Left colon (tissue), 2 donors: ENCODE measurements at regions not wholly inside any gene's neighbourhood (a gene's known extent, or its start where the extent isn't known, plus 50 kb on each side); places are given as distances from the start of the nearest gene placed in this dataset.
A peak's percentile ranks its signal among the peaks of the same experiment; 100 is the strongest.
"Not testable (repeated sequence)": the region's sequence is repeated elsewhere in the genome, so short reads cannot be mapped to it uniquely, and the experiment has no call there.

Experiments used
- ATAC-seq: fragments of 200-7000 bp; cut with Tn5 transposase; one replicate; pipeline ENCODE4 v1.9.1; 2020; ENCODE audit warnings: mild to moderate bottlenecking, moderate library complexity
- DNase-seq, 2 donors: peaks; one replicate each; pipeline ENCODE4 v3.0.0-alpha.2; 2020
- intact Hi-C, 2 donors: fragments of 100-400 bp; cut with DNase I in 1 of 2; cut with micrococcal nuclease in 1 of 2; formaldehyde crosslinking; loops; one replicate each; pipeline versions ENCODE4 v1.11.2 to v1.14.0; 2022; cut with DNase I, micrococcal nuclease
- donor health status: DM: no; HTN: no; CAD: no.
- donor health status: DM: yes; HTN: yes; CAD: no.

DNA sequence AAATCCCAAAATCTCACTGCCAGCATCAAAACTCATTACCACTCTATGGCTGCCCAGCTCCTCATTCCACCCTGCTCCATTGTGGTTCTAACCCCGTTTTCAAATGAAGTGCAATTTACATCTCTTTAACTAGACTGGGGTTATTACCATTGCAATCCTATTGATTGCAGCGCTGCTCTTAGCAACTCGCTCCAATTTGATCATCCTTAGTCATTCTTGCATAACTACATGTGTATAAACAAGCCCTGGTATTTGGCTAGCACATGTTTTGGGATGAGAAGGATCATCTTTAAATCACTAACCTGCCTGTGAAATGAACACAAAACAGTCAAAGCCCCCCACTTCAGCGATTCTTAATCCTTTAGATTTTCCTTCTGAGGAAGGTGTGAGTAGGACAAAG, 340.1 kb upstream of the PPARGC1A start:
- intact Hi-C loops = no loop called here
- DNase-seq (no peak), ATAC-seq (no peak)

DNA sequence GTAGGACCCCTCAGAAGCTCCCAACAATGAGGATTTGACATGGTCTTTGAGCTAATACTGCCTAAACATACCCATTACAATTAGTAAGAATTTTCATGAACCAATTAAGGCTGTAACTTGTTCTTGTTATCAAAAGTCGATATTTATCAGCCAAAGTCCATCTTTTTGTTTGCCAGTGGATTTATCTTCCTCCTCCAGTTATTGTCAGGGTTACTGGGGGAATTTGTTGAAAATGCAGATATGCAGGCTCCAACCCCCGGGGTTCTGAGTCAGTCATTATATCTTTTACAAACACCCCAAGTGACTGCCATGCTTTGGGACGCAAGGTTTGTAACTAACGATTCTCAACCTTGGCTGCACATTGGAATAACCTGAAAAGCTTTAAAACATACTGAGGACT, 338.8 kb upstream of the PPARGC1A start:
- intact Hi-C loops = no loop called here
- ATAC-seq = no peak
- no peak for DNase-seq

DNA sequence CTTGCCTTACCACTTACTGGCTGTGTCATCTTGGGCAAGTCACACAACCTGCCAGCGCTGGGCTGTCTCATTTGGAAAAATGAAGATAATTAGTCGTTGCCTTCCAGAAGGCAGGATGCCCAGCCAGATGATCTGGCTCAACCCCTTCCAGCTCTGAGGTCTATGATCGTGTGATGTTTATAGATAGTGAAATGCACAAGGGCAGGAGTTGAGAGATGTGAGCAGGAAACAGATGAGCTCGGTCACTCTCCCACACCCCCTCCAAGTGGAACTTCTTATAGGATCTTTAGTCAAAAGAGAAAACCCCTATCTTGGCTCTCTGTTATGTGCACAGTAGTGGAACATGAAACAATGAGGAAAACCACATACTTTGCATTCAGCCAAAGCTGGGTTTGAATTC, 336.8 kb upstream of the PPARGC1A start:
- ATAC-seq (no peak), DNase-seq (no peak)
- intact Hi-C loops = no loop called here

DNA sequence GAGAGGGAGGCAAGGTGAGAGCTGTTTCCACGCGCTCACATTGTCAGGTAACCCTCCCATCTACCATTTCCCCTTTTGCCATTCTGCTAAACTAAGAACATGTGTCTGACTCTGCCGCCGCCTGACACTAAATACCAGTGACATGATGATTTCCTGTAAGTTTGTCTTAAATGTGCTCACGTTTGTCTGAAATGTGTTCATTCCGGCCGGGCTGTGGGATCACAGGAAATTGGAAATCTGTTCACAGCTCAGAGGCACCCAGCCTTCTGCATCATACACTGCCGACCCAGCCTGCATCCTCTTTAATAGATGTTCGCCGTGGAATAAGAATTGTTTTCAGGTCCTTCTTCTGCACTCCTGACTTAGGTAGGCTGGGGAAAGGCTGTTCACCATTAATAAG, 336.2 kb upstream of the PPARGC1A start:
- intact Hi-C loops = no loop called here
- ATAC-seq (no peak), DNase-seq (no peak)

DNA sequence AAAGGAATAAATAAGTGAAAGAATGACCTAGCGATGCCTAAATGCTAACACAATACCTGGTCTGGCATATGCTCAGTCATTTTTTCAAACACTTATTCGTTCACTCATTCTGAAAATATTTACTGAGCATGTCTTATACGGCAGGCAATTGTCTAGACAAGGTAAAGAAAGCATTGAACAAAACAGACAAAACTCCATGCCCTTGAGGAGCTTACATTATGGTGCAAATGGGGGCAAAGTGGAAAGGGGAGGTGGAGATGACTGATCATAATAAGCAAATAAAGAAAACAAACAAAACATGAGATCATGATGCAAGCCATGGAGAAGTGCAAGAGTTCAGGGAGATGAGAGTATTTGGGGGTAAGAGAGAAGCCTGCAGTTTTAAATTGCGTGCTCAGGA, 334.6 kb upstream of the PPARGC1A start:
- no peak for ATAC-seq
- intact Hi-C loops = no loop called here
- DNase-seq = no peak

DNA sequence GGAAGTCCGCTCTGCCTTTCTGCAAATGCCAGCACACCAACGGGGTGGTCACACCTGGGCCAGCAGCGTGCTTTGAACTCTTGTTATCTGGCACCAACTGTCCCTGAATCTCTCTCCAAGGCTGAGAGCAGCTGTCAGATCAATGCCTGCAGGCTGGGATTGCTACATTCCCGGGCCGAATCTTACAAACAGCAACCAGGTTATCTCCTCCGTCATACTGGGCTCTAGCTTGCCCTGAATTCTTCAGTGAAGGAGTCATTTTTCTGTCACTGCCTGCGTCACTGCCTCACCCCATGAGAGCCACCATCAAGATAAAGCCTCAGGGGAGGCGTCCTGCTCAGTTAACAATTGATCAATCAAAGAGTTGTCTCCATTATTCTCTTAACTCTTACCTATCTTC, 329.4 kb upstream of the PPARGC1A start:
- ATAC-seq (peak; percentile 27), DNase-seq (no peak)
- intact Hi-C loops = no loop called here

DNA sequence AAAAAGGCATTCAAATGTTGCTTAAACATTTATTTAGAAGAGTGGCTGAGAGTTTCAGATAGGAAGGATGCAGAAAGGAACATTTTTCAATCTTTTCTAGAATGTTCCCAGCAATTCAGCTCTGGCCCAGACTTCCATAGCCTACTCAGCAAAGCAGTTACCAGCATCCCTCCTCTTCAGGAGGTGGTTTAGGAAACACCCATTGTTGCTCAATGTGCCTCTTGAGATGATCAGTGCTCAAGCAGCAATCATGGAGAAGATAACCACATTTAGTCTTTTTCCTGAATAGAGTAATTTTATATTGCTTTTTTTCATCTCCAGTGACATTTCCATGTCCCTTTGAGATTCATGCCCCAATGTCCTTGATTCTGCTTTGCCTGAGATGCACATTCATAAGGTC, 328.7 kb upstream of the PPARGC1A start:
- intact Hi-C loops = no loop called here
- DNase-seq (no peak), ATAC-seq (no peak)

DNA sequence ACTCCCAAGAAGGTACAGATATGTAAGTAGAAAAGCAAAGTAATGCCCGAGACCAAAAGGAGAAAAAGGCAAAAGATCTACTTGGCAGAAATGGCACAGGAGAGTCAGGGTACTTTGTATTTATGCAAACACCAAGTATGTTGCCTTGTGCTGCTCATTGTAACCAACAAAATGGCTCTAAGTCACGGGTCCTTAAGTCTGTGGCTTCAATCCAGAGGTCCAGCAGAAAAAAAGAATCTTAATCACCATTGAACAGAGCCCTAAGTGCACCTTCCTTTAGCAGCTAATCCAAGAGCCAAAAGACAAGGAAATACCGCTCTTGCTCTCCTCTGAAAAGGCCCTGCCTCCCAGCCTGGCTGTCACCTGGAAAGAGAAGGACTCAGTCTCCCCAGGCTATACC, 324.9 kb upstream of the PPARGC1A start:
- ATAC-seq (no peak), DNase-seq (no peak)
- intact Hi-C loops = no loop called here

DNA sequence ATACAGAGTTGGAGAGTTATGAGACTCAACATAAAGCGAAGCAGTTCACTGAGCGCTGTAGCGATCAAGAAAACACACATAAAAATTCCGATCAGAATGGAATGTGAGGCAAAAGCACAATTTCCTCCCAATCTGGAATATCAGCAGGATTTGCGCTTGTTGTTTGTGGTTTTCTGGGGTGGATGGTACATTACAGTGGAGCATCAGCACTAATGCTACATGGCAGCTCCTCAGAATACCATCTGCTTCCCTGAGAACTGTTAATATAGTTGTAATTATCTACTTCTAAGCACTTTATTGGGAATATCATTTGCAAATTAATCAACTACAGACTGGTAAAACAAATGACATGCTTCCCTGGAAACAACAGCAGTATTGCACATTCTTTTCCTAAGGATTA, 324.1 kb upstream of the PPARGC1A start:
- ATAC-seq = no peak

DNA sequence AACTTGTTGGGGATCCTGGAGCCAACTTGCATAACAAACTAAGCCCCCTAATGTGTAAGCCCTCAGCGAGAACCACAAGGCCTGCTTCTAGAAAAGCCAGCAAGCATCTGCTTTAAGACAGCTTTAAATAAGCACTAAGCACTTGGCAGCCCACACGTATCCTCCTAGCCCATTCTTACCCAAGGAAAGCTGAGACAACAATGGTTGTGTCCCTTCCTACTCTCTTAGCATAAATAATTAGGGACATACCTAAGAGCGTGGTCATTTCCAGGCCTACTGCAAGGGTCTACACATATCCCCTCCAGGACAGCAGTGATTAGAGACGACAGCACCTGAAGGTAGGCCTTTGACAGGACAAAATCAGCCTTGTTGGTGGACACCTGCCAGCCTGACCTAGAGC, 322.8 kb upstream of the PPARGC1A start:
- intact Hi-C loops = no loop called here
- DNase-seq = no peak
- ATAC-seq = no peak

More for the DNA sequence above, 324.1 kb upstream of the PPARGC1A start:
- intact Hi-C loops = no loop called here
- no peak for DNase-seq

DNA sequence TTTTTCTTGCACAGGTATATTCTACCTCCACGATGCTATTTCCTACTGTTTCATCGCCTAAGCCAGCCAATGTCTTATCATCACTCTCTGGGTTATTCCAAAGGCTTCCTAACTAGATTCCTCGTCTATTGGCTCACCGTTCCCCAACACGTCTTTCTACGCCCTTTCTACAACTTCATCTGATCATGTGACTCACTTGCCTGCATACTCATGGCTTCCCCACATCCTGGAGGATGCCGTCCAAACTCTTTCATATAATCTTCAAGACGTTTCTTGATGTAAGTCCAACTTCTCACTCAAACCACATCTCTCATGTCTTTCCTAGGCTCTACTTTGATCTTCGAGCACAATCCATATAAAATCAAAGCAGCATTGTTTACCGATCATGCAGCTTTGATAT, 322.0 kb upstream of the PPARGC1A start:
- no peak for DNase-seq
- intact Hi-C loops = no loop called here
- no peak for ATAC-seq

DNA sequence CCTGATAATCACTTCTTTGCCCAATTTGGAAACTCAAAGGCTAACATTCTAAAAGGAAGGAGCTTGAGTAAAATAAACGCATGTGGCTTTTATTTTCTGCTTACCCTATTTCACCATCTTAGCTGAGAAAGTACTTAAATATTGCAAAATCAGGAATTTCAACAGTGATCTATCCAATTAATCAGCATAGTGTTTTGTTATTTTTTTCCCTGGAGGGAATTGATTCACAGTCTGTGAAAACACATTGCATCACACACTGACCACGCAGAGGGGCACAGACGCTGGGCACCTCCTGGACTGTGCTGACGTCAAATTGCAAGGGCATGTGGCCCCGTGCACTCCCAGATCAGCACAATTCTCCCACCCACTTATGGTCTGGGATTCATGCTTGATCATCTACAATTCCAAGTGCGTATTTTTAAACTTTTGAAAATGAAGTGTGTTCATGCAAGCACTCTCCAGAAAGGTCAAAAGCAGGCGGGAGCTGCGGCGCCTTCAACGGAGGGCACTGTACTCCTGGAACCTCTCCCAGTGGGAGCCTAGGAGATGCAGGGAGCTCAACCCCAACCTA, 320.6 kb upstream of the PPARGC1A start:
- ATAC-seq (no peak), DNase-seq (no peak)
- intact Hi-C loops = no loop called here

DNA sequence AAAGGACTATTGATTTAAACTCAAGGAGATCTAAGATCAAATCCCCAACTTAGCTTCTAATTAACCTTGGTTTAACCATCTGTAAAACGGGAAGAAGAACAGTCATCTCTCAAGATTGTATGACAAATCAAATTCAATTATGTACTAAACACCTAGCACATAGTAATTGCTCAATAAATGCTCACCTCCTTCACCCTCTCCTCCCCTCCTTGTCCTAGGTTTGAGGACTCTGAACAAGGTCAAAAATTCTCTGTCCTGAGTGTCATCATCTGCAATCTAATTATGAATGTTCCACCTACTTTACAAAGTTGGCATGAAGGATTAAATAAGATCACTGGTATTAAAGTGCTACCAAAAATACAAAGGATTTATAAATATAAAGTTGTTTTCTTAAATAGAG, 320.1 kb upstream of the PPARGC1A start:
- intact Hi-C loops = no loop called here
- no peak for DNase-seq
- ATAC-seq = no peak

DNA sequence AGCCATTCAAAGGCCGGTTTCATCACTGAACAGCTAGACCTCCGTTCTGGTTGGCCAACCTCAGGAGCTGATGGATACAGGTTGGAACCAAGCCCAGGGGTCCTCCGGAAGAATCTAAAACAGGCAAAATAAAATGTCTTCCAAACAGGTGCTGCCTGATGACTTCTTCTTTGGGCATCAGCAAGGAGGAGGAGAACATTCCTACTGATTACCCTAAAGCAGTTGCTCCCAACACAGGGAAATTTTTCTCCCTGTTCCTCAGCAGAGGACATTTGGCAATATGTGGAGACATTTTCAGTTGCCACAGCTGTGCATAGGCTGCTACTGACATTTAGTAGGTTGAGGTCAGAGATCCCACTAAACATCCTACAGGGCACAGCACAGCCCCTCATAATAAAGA, 319.3 kb upstream of the PPARGC1A start:
- intact Hi-C loops = no loop called here
- ATAC-seq = no peak
- DNase-seq = no peak

DNA sequence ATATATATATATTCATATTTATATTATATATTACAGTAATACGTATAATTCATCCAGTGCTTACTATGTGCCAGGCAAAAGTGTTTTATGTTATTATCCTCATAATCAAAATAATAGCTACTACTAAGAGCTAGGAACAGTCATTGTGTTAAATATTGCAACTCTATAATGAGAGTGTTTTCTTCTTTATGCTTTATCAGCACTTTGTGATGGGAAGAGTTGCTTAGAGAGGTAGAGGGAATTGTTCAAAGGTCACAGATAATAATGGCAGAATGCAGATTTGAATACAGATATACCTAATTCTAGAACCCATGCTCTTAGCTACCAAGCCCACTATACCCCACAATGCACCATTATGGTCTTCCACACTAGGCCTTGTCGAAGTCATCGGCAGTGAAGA, 318.8 kb upstream of the PPARGC1A start:
- intact Hi-C loops = no loop called here
- DNase-seq = no peak
- ATAC-seq = no peak

DNA sequence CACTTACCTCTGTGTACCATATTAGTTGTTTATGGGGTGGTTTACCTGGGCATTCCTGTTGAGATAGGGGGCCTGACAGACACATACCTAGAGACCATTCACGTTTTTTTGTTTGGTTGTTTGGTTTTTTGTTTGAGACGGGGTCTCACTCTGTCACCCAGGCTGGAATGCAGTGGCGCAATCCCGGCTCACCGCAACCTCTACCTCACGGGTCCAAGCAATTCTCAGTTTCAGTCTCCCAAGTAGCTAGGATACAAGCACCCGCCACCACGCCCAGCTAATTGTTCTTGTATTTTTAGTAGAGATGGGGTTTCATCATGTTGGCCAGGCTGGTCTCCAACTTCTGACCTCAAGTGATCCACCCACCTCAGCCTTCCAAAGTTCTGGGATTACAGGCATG, 314.9 kb upstream of the PPARGC1A start:
- DNase-seq, ATAC-seq, intact Hi-C loops: not testable (repeated sequence)

DNA sequence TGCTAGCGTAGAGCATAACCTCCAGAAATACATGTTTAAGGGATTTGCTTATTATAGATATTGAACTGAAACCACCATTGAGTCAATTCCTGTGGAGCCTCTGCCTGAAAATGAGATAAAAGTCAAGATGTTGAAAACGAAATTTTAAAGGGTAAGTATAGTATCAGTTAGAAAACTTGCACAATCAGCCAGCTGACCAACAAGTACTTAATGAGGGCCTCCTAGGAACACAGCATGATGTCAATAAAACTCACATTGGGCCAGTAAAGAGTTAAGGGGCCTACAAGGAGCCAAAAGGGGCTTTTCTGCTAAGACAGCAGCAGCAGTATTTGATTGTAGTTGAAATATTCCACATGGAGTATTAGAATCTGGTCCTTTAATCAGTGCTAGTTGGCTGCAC, 314.1 kb upstream of the PPARGC1A start:
- ATAC-seq (no peak), DNase-seq (no peak)
- intact Hi-C loops = no loop called here

DNA sequence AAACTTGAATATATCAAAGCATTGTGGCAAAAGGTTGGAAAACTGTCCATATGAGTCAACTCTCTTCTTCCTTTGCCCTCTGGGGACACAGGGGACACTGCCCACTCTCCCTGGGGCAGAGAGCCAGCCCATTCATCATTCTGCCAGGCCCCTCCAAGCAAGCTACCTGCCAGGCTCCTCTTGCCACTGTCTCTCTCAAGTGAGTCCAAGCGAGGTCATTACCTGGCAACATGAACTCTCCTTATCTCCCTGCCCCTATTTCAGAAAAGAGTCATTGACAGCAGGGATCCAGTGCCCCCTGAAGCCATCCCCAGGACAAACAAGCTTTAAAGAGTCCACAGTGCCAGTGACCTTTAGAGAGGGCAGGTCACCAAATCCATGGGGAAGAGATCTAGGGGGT, 312.7 kb upstream of the PPARGC1A start:
- DNase-seq (no peak), ATAC-seq (no peak)
- intact Hi-C loops = no loop called here

DNA sequence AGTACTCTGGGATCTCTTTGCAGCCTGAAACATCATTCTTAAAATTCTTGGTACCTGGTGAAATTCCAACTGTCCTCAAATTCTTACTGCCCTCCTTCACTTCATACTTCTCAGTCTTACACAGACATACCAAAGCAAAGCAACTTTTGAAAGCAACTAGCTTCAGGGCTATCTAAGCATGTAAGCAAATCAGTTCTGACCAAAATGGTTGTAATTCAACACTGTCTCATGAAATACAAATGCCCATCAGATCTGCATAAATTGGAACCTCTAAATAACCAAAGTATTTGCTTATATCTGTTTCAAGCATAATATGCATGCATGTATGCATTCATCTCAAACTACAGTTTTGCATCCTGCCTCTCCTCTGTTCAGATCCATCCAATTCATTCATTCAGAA, 308.1 kb upstream of the PPARGC1A start:
- ATAC-seq (no peak), DNase-seq (no peak)
- intact Hi-C loops = no loop called here

DNA sequence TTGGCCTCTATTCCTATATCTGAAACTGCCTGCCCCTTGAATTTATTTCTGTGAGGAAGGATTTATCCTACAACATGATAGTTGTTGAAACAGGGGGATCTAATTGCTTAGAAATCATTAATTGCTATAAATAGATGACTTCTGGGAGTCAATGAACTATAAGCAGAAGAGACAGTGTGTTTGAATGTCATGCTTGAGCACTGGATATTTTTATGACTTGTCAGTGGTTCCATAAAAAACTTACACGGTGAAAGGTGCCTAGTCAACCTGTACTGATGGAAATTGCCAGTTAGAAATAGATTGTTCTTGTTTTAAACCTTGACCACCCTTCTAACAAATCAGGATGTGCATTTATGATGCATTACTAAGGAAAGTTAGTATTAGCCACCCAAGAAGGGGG, 306.9 kb upstream of the PPARGC1A start:
- intact Hi-C loops = no loop called here
- peak; percentile 58 for ATAC-seq
- no peak for DNase-seq

DNA sequence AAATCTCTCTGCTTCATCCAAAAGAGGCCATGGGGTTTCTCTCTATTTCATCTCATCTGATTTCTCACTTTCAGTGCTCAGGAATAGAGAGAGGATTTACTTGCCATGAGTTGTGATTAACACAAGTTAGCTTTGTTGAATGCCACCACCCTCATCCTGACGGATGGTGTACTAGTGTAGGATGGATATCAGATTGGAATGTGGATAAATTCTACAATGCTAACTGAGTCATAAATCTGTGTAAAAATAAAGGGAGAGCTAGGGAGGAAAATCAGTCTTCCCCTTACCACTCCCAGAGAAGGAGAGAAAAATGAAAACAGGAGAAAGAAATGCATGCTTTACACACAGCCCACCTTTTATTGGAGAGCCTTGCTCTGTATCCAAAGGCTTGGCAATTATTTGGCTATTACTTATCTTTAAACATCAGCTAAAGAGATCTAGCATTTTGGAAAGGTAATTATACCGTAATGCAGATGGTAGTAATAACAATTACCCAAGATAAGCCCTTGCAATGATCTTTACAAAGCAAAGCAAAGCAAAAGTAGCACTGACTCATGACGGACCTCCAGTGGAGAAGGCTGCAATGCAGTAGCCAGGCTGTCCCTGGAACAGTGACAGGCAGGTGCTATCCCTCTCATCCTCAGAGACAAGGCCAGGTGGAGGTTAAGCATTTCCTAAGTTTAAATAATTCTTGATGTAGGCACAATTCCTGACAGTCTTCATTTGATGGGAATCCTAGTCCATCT, 306.3 kb upstream of the PPARGC1A start:
- ATAC-seq (peak; percentile 50), DNase-seq (no peak)
- intact Hi-C loops = no loop called here
